ENCODE measurements at regions not wholly inside any gene's neighbourhood (a gene's known extent, or its start where the extent isn't known, plus 50 kb on each side); places are given as distances from the start of the nearest gene placed in this dataset.

GRCh38 chr6:22825210-22825609 lies 255.8 kb downstream of the HDGFL1 start (continued):
- TF ChIP-seq HMGXB4 (CRISPR knock-in tag; IDR thresholded peaks at IDR 0.05), result no peak
- no peak for TF ChIP-seq FOXK1 (CRISPR knock-in tag; IDR thresholded peaks at IDR 0.05)

DNA sequence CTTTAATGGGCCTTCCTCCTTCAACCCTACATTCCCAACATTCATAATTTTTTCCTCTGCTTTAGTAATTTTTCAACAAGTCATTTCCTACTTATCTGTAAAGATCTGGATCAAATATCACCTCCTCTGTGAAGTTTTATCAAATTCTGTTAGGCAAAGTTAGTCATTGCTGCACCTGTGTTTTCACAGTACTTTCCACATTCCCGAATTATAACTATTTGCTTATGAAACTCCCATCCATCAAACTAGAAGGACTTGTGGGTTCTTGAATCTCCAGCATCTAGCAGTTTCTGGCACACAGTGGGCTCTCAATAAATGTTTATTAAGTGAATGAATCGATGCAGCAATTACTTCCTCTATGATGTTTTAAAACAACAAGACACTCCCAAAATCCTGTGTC lies 257.6 kb downstream of the HDGFL1 start:
- ATAC-seq, result no peak
- no peaks in the 10 kb centered on the region for H3K27me3 Mint-ChIP-seq (ENCODE audit: low read depth)
- peaks cover 19% of the 10 kb centered on the region for H3K4me1 Mint-ChIP-seq

DNA sequence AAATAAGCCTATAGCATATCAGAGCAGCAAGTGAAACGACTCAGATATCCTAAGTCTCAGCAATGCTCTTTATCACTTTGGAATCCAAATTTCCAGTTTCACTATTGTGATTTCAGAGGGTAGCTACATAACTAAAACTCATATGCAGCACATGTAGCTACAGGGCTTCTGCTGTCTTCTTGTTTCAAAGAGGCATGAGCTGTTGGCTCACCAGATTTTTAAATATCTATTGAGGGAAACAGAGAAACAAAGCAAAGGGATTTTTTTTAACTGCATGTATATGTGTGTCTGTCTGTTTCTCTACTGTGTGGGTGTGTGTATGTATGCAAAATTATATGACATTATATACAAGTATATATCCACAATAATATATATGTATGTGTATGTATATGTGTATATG lies 258.4 kb downstream of the HDGFL1 start:
- H3K27ac Mint-ChIP-seq, result no peak overlapping the region

More for the DNA sequence above, 257.6 kb downstream of the HDGFL1 start:
- H3K4me3 Mint-ChIP-seq, result no peak overlapping the region
- ChIA-PET CTCF (no interaction called here), POLR2A (no interaction called here)
- H3K27ac Mint-ChIP-seq, result no peak overlapping the region
- no peaks in the 10 kb centered on the region for H3K36me3 Mint-ChIP-seq
- no peak for DNase-seq (ENCODE audit: low spot score)
- peaks cover 3% of the 10 kb centered on the region; the same call in 1 of the 2 replicates for H3K9me3 Mint-ChIP-seq
- TF ChIP-seq ZSCAN18 (CRISPR knock-in tag; IDR thresholded peaks at IDR 0.05), result no peak
- TF ChIP-seq OVOL2 (CRISPR knock-in tag; IDR thresholded peaks at IDR 0.05; ENCODE audit: borderline replicate concordance), result no peak
- TF ChIP-seq ZNF219 (CRISPR knock-in tag; IDR thresholded peaks at IDR 0.05; ENCODE audit: borderline replicate concordance), result no peak
- no peak for TF ChIP-seq ZNF232 (CRISPR knock-in tag; IDR thresholded peaks at IDR 0.05)
- no peak for TF ChIP-seq GABPB1 (CRISPR knock-in tag; IDR thresholded peaks at IDR 0.05)
- TF ChIP-seq, protein P1, sequence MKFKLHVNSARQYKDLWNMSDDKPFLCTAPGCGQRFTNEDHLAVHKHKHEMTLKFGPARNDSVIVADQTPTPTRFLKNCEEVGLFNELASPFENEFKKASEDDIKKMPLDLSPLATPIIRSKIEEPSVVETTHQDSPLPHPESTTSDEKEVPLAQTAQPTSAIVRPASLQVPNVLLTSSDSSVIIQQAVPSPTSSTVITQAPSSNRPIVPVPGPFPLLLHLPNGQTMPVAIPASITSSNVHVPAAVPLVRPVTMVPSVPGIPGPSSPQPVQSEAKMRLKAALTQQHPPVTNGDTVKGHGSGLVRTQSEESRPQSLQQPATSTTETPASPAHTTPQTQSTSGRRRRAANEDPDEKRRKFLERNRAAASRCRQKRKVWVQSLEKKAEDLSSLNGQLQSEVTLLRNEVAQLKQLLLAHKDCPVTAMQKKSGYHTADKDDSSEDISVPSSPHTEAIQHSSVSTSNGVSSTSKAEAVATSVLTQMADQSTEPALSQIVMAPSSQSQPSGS (CRISPR knock-in tag; IDR thresholded peaks at IDR 0.05; ENCODE audit: borderline replicate concordance, low read depth), result no peak

More for the DNA sequence above, 258.4 kb downstream of the HDGFL1 start:
- ATAC-seq (no peak), DNase-seq (ENCODE audit: low spot score) (no peak)
- Mint-ChIP-seq H3K4me1 (peaks cover 19% of the 10 kb centered on the region), H3K27me3 (ENCODE audit: low read depth) (no peaks in the 10 kb centered on the region), H3K9me3 (peaks cover 4% of the 10 kb centered on the region), H3K4me3 (no peak overlapping the region), H3K36me3 (no peaks in the 10 kb centered on the region)
- TF ChIP-seq ERG (CRISPR knock-in tag; IDR thresholded peaks at IDR 0.05) (no peak), ATF1 (CRISPR knock-in tag; IDR thresholded peaks at IDR 0.05) (no peak), GTF2I (CRISPR knock-in tag; conservative IDR thresholded peaks at IDR 0.05) (no peak), E2F5 (CRISPR knock-in tag; IDR thresholded peaks at IDR 0.05) (no peak), PRRX2 (CRISPR knock-in tag; IDR thresholded peaks at IDR 0.05) (no peak), ZNF671 (CRISPR knock-in tag; IDR thresholded peaks at IDR 0.05) (no peak), TCF7 (CRISPR knock-in tag; IDR thresholded peaks at IDR 0.05; ENCODE audit: low read depth) (no peak), JAZF1 (CRISPR knock-in tag; IDR thresholded peaks at IDR 0.05) (no peak), FOXP1 (CRISPR knock-in tag; IDR thresholded peaks at IDR 0.05; ENCODE audit: borderline replicate concordance) (no peak), STAT6 (CRISPR knock-in tag; conservative IDR thresholded peaks at IDR 0.05; ENCODE audit: low read depth) (no peak), GRHL2 (CRISPR knock-in tag; IDR thresholded peaks at IDR 0.05; ENCODE audit: insufficient replicate concordance, severe bottlenecking) (no peak), EMX1 (CRISPR knock-in tag; IDR thresholded peaks at IDR 0.05) (no peak)
- TF ChIP-seq, protein P2, sequence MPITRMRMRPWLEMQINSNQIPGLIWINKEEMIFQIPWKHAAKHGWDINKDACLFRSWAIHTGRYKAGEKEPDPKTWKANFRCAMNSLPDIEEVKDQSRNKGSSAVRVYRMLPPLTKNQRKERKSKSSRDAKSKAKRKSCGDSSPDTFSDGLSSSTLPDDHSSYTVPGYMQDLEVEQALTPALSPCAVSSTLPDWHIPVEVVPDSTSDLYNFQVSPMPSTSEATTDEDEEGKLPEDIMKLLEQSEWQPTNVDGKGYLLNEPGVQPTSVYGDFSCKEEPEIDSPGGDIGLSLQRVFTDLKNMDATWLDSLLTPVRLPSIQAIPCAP (CRISPR knock-in tag; IDR thresholded peaks at IDR 0.05), result no peak
- POLR2A ChIA-PET, result no interaction called here
- CTCF ChIA-PET, result no interaction called here
